GM12874 (cell line): ENCODE measurements at regions not wholly inside any gene's neighbourhood (a gene's known extent, or its start where the extent isn't known, plus 50 kb on each side); places are given as distances from the start of the nearest gene placed in this dataset.

ENCODE experiments used
- TF ChIP-seq, protein P1 (sequence below): IDR thresholded peaks from 2 replicates; pipeline ENCODE4 v1.5.1; 2011; ENCODE audit warnings: low read depth, mild to moderate bottlenecking, control low read depth, low read length, moderate library complexity; ENCODE audit not compliant: insufficient read depth

DNA sequence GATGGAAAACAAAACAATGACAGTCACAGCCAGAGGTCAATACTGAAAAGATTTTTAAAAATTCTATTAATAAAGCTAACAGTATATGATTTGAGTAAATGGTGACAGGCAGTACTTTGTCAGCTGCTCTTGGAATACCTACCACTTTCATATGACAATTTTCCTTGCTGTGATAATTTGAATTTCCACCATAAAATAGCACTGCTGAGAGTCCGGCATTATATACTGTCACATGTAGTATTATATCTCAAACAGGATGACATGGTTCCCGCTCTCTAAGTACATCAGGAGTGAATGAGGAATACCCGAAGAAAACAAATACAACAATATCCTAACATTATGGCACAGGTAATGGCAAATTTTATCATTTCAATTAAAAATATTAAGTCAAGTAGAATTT, 146.8 kb upstream of the TMPRSS15 start:
- TF ChIP-seq, protein P1, sequence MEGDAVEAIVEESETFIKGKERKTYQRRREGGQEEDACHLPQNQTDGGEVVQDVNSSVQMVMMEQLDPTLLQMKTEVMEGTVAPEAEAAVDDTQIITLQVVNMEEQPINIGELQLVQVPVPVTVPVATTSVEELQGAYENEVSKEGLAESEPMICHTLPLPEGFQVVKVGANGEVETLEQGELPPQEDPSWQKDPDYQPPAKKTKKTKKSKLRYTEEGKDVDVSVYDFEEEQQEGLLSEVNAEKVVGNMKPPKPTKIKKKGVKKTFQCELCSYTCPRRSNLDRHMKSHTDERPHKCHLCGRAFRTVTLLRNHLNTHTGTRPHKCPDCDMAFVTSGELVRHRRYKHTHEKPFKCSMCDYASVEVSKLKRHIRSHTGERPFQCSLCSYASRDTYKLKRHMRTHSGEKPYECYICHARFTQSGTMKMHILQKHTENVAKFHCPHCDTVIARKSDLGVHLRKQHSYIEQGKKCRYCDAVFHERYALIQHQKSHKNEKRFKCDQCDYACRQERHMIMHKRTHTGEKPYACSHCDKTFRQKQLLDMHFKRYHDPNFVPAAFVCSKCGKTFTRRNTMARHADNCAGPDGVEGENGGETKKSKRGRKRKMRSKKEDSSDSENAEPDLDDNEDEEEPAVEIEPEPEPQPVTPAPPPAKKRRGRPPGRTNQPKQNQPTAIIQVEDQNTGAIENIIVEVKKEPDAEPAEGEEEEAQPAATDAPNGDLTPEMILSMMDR: no peak

DNA sequence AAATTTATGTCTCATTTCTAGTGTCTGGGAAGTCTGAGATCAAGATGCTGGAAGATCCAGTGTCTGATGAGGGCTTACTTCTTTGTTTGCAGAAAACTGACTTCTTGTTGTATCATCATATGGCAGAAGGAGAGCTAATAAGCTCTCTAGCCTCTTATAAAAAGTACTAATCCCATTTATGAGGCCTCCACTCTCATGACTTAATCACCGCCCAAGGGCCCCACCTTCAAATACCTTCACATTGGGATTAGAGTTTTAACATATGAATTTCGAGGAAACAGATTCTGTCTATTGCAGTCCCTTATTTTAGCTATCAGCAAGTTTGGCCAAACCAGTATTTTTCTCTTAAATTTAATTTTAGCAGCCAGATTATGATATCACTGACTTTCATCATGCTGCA, 150.2 kb upstream of the TMPRSS15 start:
- TF ChIP-seq, protein P1: no peak

- TF ChIP-seq, protein P1: no peak
These were observed 184.5 kb upstream of the TMPRSS15 start for GRCh38 chr21:18588001-18588662.

GRCh38 chr21:18601146-18601545, 197.6 kb upstream of the TMPRSS15 start:
- TF ChIP-seq, protein P1: no peak

DNA sequence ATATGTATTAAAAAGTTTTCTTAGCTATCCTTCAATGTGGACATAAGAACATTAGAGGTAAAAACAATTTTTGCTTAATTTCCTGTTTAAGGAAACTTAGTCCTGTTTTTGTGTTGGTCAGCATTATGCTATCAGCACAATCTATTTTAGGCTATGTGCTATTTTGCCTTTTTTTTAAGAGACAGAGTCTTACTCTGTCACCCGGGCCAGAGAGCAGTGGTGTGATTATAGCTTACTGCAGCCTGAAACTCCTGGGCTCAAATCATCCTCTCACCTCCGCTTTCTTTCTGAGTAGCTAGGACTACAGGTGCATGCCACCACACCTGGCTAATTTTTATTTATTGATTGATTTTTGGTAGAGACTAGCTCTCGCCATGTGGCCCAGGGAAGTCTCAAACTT, 199.1 kb upstream of the TMPRSS15 start:
- TF ChIP-seq, protein P1: no peak

DNA sequence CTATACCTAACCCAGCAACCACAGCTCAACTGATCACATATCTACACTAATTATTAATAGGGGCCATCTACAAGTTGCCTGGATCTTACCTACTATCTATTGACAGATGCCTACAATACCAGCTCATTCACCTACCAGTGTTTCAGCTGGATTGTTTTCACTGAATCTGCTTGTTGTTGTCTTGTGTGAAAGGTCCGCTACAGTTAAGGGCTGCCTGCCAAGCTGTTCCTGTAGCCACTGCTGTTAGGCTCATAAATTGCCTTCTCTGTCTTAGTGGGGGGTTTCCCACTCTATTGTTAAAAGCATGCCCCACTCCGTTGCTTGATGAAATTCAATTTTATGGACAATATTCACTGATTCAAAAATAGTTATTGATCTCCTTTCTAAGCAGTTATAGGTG, 199.7 kb upstream of the TMPRSS15 start:
- TF ChIP-seq, protein P1: no peak

GRCh38 chr21:18603980-18604379, 200.4 kb upstream of the TMPRSS15 start:
- TF ChIP-seq, protein P1: no peak
